Fibroblast of pulmonary artery (primary cell): ENCODE measurements at regions not wholly inside any gene's neighbourhood (a gene's known extent, or its start where the extent isn't known, plus 50 kb on each side); places are given as distances from the start of the nearest gene placed in this dataset.

Experiments
- DNase-seq: peaks from one replicate; pipeline ENCODE4 v3.0.0-alpha.2; 2010; ENCODE audit warnings: low read depth
- H3K4me3 ChIP-seq: replicated peaks from 2 replicates; pipeline ENCODE4 v1.5.1; 2011; ENCODE audit warnings: low read depth, mild to moderate bottlenecking, control low read depth, low read length, moderate library complexity
- TF ChIP-seq, protein P1 (sequence below): IDR thresholded peaks from 2 replicates; pipeline ENCODE4 v1.5.1; 2011; ENCODE audit warnings: mild to moderate bottlenecking, control low read depth, low read length, inconsistent platforms; ENCODE audit errors: missing control alignments

DNA sequence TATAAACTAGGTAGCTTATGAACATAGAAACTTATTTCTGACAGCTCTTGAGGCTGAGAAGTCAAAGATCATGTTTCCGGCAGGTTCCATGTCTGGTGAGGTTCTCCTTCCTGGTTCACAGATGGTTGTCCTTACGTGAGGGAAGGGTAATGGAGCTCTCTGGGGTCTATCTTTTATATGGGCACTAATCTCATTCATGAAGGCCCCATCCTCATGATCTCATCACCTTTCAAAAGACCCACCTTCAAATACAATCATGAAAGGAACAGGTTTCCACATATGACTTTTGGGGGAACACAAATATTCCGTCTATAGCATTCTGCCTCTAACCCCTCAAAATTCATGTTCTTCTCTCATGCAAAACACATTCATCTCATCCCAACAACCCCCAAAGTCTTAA is 264.7 kb downstream of the PTTG2 start:
- TF ChIP-seq, protein P1, sequence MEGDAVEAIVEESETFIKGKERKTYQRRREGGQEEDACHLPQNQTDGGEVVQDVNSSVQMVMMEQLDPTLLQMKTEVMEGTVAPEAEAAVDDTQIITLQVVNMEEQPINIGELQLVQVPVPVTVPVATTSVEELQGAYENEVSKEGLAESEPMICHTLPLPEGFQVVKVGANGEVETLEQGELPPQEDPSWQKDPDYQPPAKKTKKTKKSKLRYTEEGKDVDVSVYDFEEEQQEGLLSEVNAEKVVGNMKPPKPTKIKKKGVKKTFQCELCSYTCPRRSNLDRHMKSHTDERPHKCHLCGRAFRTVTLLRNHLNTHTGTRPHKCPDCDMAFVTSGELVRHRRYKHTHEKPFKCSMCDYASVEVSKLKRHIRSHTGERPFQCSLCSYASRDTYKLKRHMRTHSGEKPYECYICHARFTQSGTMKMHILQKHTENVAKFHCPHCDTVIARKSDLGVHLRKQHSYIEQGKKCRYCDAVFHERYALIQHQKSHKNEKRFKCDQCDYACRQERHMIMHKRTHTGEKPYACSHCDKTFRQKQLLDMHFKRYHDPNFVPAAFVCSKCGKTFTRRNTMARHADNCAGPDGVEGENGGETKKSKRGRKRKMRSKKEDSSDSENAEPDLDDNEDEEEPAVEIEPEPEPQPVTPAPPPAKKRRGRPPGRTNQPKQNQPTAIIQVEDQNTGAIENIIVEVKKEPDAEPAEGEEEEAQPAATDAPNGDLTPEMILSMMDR = no peak
- DNase-seq = no peak
- no peak overlapping the region for H3K4me3 ChIP-seq

DNA sequence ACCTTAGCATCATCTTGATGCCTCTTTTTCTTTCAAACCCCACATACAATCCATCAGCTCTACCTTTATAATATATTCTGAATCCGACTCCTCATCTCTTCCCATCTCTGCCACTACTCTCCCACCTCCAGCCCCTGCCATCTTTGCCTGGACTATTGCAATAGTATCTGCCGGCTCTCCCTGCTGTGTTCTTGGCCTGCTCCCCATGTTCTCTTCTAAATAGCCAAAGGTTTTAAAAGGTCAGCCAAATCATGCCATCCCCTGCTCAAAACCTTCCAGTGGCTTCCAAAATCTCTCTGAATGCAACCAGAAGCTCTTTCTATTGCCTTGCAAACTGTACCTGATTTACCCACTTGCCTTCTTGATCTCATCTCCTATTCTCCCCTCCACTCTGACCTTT is 266.0 kb downstream of the PTTG2 start:
- DNase-seq = no peak
- TF ChIP-seq, protein P1 = no peak
- H3K4me3 ChIP-seq = no peak overlapping the region

DNA sequence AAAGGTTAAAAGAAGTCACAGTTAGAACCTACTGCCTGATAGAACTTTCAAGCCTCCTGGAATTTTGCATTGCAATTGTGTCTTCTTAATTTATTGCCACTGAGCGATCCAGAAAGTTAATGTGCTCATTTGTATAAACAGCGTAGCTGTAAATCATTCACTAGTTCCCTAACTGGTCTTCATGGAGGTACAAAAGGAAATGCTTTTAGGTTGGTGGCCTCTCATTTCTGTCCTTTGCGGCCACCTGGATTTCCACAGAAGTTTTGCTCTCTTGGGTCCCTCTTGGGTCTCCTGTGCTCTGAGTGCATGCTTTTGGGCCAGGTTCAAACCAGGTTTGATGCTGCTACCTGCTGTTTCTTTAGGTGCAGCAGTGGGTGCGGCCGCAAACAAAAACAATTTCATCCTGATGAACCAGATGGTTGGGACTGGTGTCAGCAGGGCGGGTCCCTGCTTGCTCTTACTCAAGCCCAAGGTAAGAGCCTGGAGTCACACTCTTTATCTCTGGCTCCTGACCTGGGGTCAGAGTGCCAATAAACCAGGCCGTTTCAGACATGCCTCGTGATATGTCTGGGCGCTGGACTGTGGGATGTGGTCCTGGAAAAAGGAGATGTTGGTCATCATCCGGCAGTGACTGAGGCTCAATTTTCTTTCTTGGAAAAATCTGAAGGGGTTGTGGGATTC is 270.1 kb downstream of the PTTG2 start:
- H3K4me3 ChIP-seq = no peak overlapping the region
- DNase-seq = no peak
- TF ChIP-seq, protein P1 = no peak

DNA sequence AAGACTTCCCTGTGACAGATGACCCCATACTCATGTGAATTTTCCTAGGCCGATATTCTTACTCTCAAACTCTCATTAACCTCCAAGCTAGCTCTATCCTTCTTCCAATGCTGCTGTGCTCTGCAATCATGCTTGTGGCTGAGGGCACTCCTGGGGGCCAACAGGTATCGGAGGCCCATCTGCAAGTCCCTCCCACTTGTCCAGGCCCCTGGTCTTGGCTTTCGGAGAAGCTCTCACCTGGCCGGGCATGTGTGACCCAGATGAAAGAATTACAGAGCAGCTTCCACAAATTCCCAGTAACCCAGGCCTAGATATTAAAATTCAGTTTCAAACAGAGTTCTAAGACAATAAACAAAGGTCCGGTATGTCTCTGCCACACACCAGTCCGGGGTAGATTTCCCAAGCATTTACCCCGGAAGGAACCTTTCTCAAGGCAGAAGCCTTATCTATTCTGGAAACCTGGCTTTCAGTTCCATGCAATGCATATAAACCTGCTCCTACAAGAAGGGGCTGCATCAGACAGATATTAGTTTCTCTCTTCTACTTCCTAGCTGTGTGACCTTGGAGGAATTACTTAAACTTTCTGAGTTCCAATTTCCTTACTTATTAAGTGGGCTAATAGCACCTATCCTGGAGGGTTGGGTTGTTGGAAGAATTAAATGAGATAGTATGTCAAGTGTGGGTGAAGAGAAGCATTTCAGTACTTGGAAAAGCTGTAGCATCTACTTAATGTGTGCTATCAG is 270.8 kb downstream of the PTTG2 start:
- H3K4me3 ChIP-seq = no peak overlapping the region
- TF ChIP-seq, protein P1 = no peak
- DNase-seq = no peak

DNA sequence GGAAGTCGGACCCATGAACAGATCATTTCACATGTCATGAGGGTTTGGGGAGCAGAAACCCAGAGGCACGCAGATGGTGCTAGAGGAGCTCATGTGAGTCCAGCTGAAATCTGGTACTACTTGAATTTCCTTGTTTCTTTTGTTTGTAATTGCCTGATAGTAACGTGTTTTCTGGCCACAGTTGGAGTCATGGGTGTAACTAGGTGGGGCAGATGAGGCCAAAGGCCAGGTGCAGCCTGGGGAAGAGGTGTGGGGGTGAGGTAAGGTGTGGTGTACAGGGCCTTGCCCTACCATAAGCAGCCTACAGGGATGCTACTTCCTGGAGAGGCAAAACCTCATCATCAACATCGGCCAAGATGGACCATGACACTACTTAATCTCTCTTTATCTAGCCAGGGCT is 271.4 kb downstream of the PTTG2 start:
- DNase-seq = no peak
- no peak overlapping the region for H3K4me3 ChIP-seq
- TF ChIP-seq, protein P1 = no peak

DNA sequence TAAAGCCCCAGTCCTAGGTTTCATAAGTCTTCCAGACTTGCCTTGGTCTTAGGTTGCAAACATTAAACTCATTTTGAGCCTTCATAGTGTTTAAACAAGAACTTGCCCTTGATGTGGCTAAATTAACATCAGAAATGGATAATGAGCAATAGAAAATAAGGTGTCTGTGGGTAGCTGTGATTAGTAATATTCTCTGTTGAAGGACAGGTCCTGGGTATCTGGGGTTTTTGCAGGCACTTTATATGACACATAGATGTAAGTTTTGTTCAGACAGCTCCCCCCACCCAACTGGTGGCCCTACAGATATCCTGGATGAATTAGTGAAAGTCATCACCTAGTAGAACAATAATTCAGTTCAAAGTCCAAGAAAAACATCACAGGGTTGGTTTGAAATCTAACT is 272.5 kb downstream of the PTTG2 start:
- TF ChIP-seq, protein P1 = no peak

More for the DNA sequence above, 272.5 kb downstream of the PTTG2 start:
- H3K4me3 ChIP-seq = no peak overlapping the region
- DNase-seq = no peak
